ENCODE measurements at regions not wholly inside any gene's neighbourhood (a gene's known extent, or its start where the extent isn't known, plus 50 kb on each side); places are given as distances from the start of the nearest gene placed in this dataset.

DNA sequence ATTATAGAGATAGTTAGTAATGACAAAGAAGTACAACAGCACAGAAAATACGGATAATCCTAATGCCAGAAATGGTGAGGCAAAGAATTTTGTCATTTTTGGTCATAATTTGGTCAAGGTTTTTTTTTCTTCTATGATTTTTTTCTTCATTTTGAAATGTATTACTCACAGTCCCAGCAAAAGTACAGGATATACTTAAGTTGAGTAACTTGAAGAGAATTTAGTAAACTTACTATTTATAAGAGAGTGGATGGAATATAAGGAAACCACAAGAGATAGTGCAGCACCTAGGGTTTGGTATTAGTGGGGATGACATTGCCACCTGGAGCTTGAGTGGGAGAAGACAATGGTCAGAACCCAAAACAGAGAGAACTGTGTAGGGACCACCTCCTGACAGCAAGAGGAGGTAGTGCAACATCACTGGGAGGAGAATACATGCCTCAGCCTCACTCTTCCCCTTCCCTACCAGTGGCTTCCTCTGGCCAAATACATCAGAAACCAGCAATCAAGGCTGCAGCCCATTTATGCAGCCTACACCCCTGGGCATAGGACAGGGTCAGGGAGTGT lies 434.5 kb upstream of the TRPC7 start:
- no peaks in the 10 kb centered on the region for H3K4me1 ChIP-seq (ENCODE audit: control insufficient read depth, insufficient read depth, low read length)
- POLR2A ChIA-PET, result no interaction called here
- no peaks in the 10 kb centered on the region for H3K36me3 ChIP-seq (ENCODE audit: control insufficient read depth in 2 of 2, insufficient read depth in 1 of 2, low read length in 2 of 2)
- TF ChIP-seq ZNF174 (tag by site-specific recombination; IDR thresholded peaks at IDR 0.05), result no peak
- TF ChIP-seq, protein P1, sequence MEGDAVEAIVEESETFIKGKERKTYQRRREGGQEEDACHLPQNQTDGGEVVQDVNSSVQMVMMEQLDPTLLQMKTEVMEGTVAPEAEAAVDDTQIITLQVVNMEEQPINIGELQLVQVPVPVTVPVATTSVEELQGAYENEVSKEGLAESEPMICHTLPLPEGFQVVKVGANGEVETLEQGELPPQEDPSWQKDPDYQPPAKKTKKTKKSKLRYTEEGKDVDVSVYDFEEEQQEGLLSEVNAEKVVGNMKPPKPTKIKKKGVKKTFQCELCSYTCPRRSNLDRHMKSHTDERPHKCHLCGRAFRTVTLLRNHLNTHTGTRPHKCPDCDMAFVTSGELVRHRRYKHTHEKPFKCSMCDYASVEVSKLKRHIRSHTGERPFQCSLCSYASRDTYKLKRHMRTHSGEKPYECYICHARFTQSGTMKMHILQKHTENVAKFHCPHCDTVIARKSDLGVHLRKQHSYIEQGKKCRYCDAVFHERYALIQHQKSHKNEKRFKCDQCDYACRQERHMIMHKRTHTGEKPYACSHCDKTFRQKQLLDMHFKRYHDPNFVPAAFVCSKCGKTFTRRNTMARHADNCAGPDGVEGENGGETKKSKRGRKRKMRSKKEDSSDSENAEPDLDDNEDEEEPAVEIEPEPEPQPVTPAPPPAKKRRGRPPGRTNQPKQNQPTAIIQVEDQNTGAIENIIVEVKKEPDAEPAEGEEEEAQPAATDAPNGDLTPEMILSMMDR (tag by site-specific recombination; IDR thresholded peaks at IDR 0.05), result 0 out of 2 replicates have a peak, but pooled peaks have one; percentile 10
- CTCF ChIA-PET, result no interaction called here
- H3K4me3 ChIP-seq (ENCODE audit: low read depth, low read length), result no peak overlapping the region
- H3K27ac ChIP-seq (ENCODE audit: extremely low read depth, low read depth, low read length), result no peak overlapping the region
- no peaks in the 10 kb centered on the region for H3K9me3 ChIP-seq (ENCODE audit: control insufficient read depth, insufficient read depth, low read depth, low read length)

GRCh38 chr5:136793300-136793699 lies 428.0 kb upstream of the TRPC7 start:
- no peak overlapping the region for H3K27ac ChIP-seq (ENCODE audit: extremely low read depth, low read depth, low read length)
- no peaks in the 10 kb centered on the region for H3K9me3 ChIP-seq (ENCODE audit: control insufficient read depth, insufficient read depth, low read depth, low read length)
- H3K4me1 ChIP-seq (ENCODE audit: control insufficient read depth, insufficient read depth, low read length), result no peaks in the 10 kb centered on the region
- no peak overlapping the region for H3K4me3 ChIP-seq (ENCODE audit: low read depth, low read length)
- CTCF ChIA-PET, result interaction anchor here (0.5 to 0.8 kb wide), 2 partner anchors 224 to 245 kb away, joined by 3 read pairs; no protein-coding TSS in a partner anchor
- no peak for TF ChIP-seq ZNF239 (tag by site-specific recombination; IDR thresholded peaks at IDR 0.05)
- no peak for TF ChIP-seq ZNF501 (tag by site-specific recombination; IDR thresholded peaks at IDR 0.05)
- no peak for TF ChIP-seq TCF7L2 (IDR thresholded peaks at IDR 0.05; ENCODE audit: borderline replicate concordance, low read depth, low read length)
- TF ChIP-seq ZNF791 (tag by site-specific recombination; IDR thresholded peaks at IDR 0.05), result no peak
- no peak for TF ChIP-seq ZNF626 (tag by site-specific recombination; IDR thresholded peaks at IDR 0.05)
- TF ChIP-seq ZNF202 (tag by site-specific recombination; IDR thresholded peaks at IDR 0.05; ENCODE audit: borderline replicate concordance), result no peak
- no peak for TF ChIP-seq ZNF223 (tag by site-specific recombination; IDR thresholded peaks at IDR 0.05)
- no peak for TF ChIP-seq ZSCAN5A (tag by site-specific recombination; IDR thresholded peaks at IDR 0.05)
- no peak for TF ChIP-seq ZNF514 (tag by site-specific recombination; IDR thresholded peaks at IDR 0.05)
- TF ChIP-seq ZNF121 (tag by site-specific recombination; IDR thresholded peaks at IDR 0.05), result no peak
- no peak for TF ChIP-seq ZNF529 (tag by site-specific recombination; IDR thresholded peaks at IDR 0.05; ENCODE audit: insufficient replicate concordance)
- TF ChIP-seq, protein P2, sequence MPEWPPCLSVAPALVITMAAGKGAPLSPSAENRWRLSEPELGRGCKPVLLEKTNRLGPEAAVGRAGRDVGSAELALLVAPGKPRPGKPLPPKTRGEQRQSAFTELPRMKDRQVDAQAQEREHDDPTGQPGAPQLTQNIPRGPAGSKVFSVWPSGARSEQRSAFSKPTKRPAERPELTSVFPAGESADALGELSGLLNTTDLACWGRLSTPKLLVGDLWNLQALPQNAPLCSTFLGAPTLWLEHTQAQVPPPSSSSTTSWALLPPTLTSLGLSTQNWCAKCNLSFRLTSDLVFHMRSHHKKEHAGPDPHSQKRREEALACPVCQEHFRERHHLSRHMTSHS (tag by site-specific recombination; IDR thresholded peaks at IDR 0.05), result no peak
- TF ChIP-seq ZNF629 (tag by site-specific recombination; IDR thresholded peaks at IDR 0.05), result no peak
- no peak for TF ChIP-seq ZNF19 (tag by site-specific recombination; IDR thresholded peaks at IDR 0.05; ENCODE audit: low read depth)
- no peak for TF ChIP-seq ZNF555 (tag by site-specific recombination; conservative IDR thresholded peaks at IDR 0.05)
- TF ChIP-seq ZNF302 (tag by site-specific recombination; IDR thresholded peaks at IDR 0.05; ENCODE audit: low read depth), result no peak
- TF ChIP-seq ZBTB21 (tag by site-specific recombination; IDR thresholded peaks at IDR 0.05), result no peak
- TF ChIP-seq ZNF560 (tag by site-specific recombination; IDR thresholded peaks at IDR 0.05; ENCODE audit: borderline replicate concordance), result no peak
- TF ChIP-seq ZNF138 (tag by site-specific recombination; IDR thresholded peaks at IDR 0.05; ENCODE audit: borderline replicate concordance), result no peak
- H3K36me3 ChIP-seq (ENCODE audit: control insufficient read depth in 2 of 2, insufficient read depth in 1 of 2, low read length in 2 of 2), result no peaks in the 10 kb centered on the region
- POLR2A ChIA-PET, result no interaction called here

Data from HEK293 (cell line).